NB4 (cell line): ENCODE measurements at regions not wholly inside any gene's neighbourhood (a gene's known extent, or its start where the extent isn't known, plus 50 kb on each side); places are given as distances from the start of the nearest gene placed in this dataset.

ENCODE experiments used
- DNase-seq: peaks from one replicate; pipeline ENCODE4 v3.0.0; 2010; ENCODE audit warnings: low read depth
- H3K4me3 ChIP-seq: one replicate; pipeline ENCODE4 v1.5.1; 2011; ENCODE audit warnings: mild to moderate bottlenecking, low read depth, low read length, moderate library complexity
- CTCF ChIP-seq: IDR thresholded peaks from one replicate; pipeline ENCODE4 v1.5.1; 2012; ENCODE audit warnings: low read depth, low read length
- MYC ChIP-seq: IDR thresholded peaks from 2 replicates; pipeline ENCODE4 v1.6.1; 2011; ENCODE audit warnings: low read depth, low read length
- POLR2A ChIP-seq: IDR thresholded peaks from 2 replicates; pipeline ENCODE4 v1.6.1; 2011; ENCODE audit warnings: mild to moderate bottlenecking; ENCODE audit not compliant: insufficient read length; ENCODE audit errors: extremely low read depth
- TF ChIP-seq, protein P1 (sequence below): IDR thresholded peaks from 2 replicates; pipeline ENCODE4 v1.6.1; 2011; ENCODE audit warnings: low read depth, low read length

- no peak overlapping the region for H3K4me3 ChIP-seq
- no peak for DNase-seq
- TF ChIP-seq CTCF = no peak
- TF ChIP-seq POLR2A = no peak
- TF ChIP-seq, protein P1, sequence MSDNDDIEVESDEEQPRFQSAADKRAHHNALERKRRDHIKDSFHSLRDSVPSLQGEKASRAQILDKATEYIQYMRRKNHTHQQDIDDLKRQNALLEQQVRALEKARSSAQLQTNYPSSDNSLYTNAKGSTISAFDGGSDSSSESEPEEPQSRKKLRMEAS = no peak
- no peak for TF ChIP-seq MYC
Measured at GRCh38 chr10:25713894-25714240, 220.2 kb upstream of the MYO3A start.

DNA sequence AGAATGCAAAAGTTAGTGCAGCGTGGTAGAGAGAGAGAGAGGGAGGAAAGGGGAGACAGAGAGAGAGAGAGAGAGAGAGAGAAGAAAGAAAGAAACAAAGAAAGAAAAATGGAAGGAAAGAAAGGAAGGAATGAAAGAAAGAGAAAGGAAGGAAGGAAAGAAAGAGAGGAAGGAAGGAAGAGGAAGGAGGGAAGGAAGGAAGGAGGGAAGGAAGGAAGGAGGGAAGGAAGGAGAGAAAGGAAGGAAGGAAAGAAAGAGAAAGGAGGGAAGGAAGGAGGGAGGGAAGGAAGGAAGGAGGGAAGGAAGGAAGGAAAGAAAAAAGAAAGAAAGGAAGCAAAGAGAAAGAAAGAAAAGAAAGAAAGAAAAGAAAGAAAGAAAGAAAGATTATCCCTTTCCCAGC lies 209.8 kb upstream of the MYO3A start:
- no peak for DNase-seq
- TF ChIP-seq CTCF = no peak
- no peak for TF ChIP-seq MYC
- no peak for TF ChIP-seq POLR2A
- TF ChIP-seq, protein P1 = no peak
- H3K4me3 ChIP-seq = no peak overlapping the region

GRCh38 chr10:25725917-25726716 lies 207.9 kb upstream of the MYO3A start:
- H3K4me3 ChIP-seq = no peak overlapping the region
- TF ChIP-seq CTCF = peak; percentile 34
- TF ChIP-seq, protein P1 = no peak
- peak; percentile 46 for DNase-seq

GRCh38 chr10:25738776-25739175 lies 195.3 kb upstream of the MYO3A start:
- H3K4me3 ChIP-seq = no peak overlapping the region
- no peak for DNase-seq
- TF ChIP-seq CTCF (no peak), POLR2A (no peak), MYC (no peak)
- TF ChIP-seq, protein P1 = no peak

GRCh38 chr10:25743832-25744231 lies 190.2 kb upstream of the MYO3A start:
- TF ChIP-seq MYC (no peak), POLR2A (no peak), CTCF (no peak)
- TF ChIP-seq, protein P1 = no peak
- H3K4me3 ChIP-seq = no peak overlapping the region
- no peak for DNase-seq
